CD1c-positive myeloid dendritic cell (primary cell): ENCODE measurements at regions not wholly inside any gene's neighbourhood (a gene's known extent, or its start where the extent isn't known, plus 50 kb on each side); places are given as distances from the start of the nearest gene placed in this dataset.
"Not testable (repeated sequence)": the region's sequence is repeated elsewhere in the genome, so short reads cannot be mapped to it uniquely, and the experiment has no call there.

Experiments used
- DNase-seq: peaks from one replicate; pipeline ENCODE4 v3.0.0-alpha.2; 2016; ENCODE audit errors: extremely low spot score

GRCh38 chr3:20646425-20646824 is 460.4 kb upstream of the SGO1 start:
- no peak for DNase-seq

GRCh38 chr3:20645340-20645739 is 459.3 kb upstream of the SGO1 start:
- no peak for DNase-seq

- DNase-seq, result no peak
Measured at GRCh38 chr3:20637729-20638128, 451.7 kb upstream of the SGO1 start.

- no peak for DNase-seq
Measured at GRCh38 chr3:20622304-20622703, 436.3 kb upstream of the SGO1 start.

- DNase-seq, result not testable (repeated sequence)
Measured at GRCh38 chr3:20618621-20619020, 432.6 kb upstream of the SGO1 start.

GRCh38 chr3:20618181-20618580 is 432.2 kb upstream of the SGO1 start:
- DNase-seq, result not testable (repeated sequence)

GRCh38 chr3:20615982-20616381 is 430.0 kb upstream of the SGO1 start:
- DNase-seq, result not testable (repeated sequence)

DNA sequence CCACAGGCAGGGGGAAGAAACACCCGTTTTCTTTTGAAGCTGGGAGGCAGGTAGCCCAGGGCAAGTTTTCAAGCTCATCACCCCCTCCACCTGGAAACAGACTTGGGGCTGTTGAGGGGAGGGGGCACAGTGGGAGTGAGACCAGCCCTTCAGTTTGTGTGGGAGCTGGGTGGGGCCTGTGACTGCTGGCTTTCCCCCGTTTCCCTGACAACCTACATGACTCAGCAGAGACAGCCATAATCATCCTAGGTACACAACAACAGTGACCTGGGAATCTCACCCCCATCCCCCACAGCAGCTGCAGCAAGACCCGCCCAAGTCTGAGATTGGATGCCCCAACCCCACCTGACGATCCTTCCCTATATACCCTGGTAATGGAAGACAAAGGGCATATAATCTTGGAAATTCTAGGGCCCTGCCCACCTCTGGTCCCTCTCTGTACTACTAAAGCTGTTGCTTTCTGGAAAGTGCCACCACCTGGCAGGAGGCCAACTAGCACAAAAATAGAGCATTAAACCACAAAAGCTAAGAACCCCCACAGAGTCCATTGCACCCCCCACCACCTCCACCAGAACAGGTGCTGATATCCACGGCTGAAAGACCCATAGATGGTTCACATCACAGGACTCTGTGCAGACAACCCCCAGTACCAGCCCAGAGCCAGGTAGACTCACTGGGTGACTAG is 422.2 kb upstream of the SGO1 start:
- DNase-seq, result no peak

GRCh38 chr3:20604659-20605058 is 418.7 kb upstream of the SGO1 start:
- DNase-seq, result no peak

DNA sequence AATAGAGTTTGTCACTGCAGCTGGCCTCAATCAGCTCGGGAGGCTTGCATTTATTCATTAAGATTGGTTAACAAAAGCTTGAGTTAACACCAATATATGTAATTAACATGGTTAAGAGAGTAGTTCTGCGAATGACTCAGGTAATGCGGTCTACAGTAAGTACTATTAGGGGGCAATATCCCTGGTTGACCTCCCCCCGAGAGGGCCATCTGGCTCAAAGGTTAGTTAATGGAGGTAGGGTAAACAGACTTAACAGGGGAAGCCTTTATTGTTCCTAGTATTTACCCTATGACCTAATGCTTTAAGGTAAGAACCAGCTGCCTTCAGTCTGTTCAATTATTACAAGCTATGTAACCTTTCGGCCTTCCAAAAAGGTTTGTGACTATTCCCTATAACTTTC is 403.3 kb upstream of the SGO1 start:
- DNase-seq, result no peak

- DNase-seq, result no peak
Measured at GRCh38 chr3:20588781-20589180, 402.8 kb upstream of the SGO1 start.

DNA sequence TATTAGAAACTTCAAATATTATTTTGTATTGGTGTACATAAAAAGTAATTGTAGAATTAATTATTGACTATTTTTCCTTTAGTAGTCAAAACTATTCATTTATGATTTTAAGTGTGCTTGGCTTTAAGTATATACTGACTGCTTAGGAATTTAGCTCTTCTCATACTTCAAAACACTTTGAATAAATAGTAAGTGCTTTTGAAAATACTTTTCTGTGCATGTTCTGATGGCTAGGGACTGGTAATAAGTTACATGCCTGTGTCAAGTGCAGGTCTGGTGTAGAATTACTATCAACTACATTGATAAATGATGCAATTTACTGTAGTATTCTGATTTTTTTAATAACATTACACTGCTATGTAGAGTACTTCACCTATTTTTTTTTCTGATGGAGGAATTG is 397.6 kb upstream of the SGO1 start:
- no peak for DNase-seq

DNA sequence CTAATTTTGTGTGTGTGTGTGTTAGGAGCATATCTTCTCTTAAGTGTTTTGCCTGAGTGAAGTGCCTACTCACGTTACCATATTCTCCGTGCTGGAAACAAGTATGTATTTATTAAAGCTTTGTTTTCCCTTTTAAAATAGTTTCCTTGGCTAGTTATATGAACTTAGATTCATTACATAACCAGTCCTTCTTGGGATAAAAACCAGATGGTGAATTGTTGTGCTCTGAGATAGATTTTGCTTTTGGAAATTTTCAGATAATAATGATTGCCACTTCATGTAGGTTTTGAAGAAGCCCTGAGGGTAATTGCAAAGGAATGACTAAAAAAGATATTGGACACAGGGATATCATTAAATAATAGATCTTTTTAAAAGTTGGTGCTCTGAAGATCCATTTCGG is 390.2 kb upstream of the SGO1 start:
- no peak for DNase-seq

DNA sequence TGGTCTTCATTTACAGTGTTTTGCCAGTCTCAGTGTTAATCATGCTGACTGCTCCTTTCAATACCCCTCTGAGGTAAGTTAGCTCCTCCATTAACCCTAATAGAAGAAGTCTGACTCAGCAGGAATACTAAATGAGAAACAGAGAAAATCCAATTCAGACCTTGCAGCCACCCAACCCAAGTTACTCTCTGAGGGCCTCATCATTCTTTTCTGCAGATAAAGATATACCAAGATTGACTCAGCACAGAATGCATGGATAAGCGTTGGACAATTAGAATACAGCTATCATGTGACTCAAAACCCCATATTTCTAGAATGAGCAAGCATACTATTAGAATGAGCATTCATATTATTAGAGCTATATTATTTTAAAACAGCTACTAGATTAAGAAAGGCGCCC is 389.1 kb upstream of the SGO1 start:
- DNase-seq, result no peak

GRCh38 chr3:20574746-20575145 is 388.7 kb upstream of the SGO1 start:
- no peak for DNase-seq

DNA sequence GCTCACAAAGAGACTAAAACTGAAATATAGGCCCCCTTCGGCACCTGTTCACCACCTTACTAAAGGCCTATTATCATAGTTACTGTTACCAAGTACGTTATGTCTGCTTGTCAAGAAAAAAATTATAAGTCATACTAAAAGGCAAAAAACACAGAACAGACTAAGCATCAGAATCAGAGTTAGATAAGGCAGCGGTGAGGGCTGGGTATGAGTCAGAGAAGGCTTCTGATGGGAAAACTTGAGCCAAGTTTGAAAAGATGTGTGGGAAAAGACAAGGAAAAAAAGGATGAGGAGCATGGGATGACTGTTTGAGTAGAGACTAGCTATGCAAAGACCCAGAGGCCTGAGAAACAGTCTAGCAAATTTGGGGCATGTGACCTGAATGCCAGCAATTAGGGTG is 387.2 kb upstream of the SGO1 start:
- no peak for DNase-seq

- DNase-seq, result no peak
Measured at GRCh38 chr3:20572473-20572872, 386.5 kb upstream of the SGO1 start.

- DNase-seq, result no peak
Measured at GRCh38 chr3:20569310-20569709, 383.3 kb upstream of the SGO1 start.

- DNase-seq, result no peak
Measured at GRCh38 chr3:20564966-20565365, 379.0 kb upstream of the SGO1 start.

- DNase-seq, result no peak
Measured at GRCh38 chr3:20563985-20564384, 378.0 kb upstream of the SGO1 start.

DNA sequence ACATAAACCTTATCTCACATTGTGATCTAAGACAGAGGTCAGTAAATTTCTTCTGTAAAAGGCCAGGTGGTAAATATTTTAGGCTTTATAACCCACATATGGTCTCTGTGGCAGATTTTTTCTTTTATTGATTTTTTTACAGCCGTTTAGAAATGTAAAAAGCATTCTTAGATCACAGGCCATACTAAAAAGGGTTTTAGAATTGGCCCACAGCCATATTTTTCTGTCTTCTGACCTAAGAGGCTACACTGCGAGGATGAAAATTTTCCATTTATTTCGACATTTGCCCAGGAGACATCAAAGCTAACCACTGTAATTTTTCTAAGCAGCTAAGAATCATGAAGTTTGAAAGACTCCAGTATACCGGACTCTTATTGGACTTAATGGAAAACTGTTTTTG is 377.2 kb upstream of the SGO1 start:
- no peak for DNase-seq

DNA sequence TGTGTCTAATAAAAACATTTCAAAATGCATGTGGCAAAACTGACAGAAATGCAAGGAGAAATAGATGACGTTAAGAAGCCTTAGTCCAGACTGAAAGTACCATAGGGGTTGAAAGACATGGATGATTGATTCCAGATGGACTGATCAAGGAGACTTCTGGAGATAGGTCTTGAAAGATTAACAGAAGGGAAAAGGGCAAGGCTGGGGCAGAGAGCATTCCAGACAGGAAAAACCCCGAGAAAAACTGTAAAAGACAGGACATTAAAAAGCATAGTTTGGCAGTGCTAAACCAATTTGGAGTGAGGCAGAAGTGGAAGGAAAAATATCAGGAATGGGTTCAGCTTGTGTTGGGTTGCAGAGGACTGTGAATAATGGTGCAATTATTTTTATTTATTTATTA is 375.2 kb upstream of the SGO1 start:
- DNase-seq, result no peak

GRCh38 chr3:20560446-20560845 is 374.4 kb upstream of the SGO1 start:
- not testable (repeated sequence) for DNase-seq

DNA sequence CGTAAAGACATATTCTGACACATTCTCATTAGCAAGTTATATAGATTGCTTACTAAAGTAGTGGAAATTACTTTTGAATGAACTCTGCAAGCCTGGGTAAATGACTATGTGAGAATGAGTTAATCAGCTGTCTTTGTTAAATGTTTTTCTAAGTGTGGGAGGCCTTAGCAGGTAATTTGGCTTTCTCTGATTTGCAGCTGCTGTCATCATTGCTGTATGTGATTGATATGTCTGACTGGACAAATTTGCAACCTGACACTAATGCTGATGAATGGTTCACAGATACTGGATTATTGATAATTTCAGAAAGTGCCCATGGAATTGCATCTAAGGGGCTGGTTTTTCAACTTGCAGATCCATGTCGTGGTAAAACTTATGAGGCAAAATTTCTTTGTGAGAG is 372.2 kb upstream of the SGO1 start:
- DNase-seq, result no peak
